ENCODE measurements at regions not wholly inside any gene's neighbourhood (a gene's known extent, or its start where the extent isn't known, plus 50 kb on each side); places are given as distances from the start of the nearest gene placed in this dataset.
A peak's percentile ranks its signal among the peaks of the same experiment; 100 is the strongest.

- TF ChIP-seq Cebpa-rat (IDR thresholded peaks at IDR 0.05), result no peak
- Histone ChIP-seq H3K27me3 (no peaks in the 10 kb centered on the region), H3K36me3 (no peaks in the 10 kb centered on the region), H3K4me2 (peak overlapping the region in 2 of 11 experiments; percentile 13 to 63; a peak in 2 of 22 replicates), H3K9ac (no peak overlapping the region), H3K4me3 (no peak overlapping the region), H4K20me1 (no peaks in the 10 kb centered on the region), H3K9me3 (replicated peaks in 1 of 11) (peaks cover 0 to 12% (median 0%) of the 10 kb centered on the region in 11 experiments; a peak in 2 of 22 replicates), H3K27ac (no peak overlapping the region), H3K4me1 (peaks cover 12 to 52% (median 24%) of the 10 kb centered on the region in 10 experiments)
Measured at GRCh38 chr4:53684136-53685130, 93.1 kb upstream of the LNX1 start.

- no peak overlapping the region for H3K27ac ChIP-seq
- H3K4me2 ChIP-seq, result no peak overlapping the region
- no peak for TF ChIP-seq Cebpa-rat (IDR thresholded peaks at IDR 0.05)
- H3K27me3 ChIP-seq, result no peaks in the 10 kb centered on the region
- no peak overlapping the region for H3K4me3 ChIP-seq
- no peak overlapping the region for H3K9ac ChIP-seq
- peaks cover 0 to 20% (median 4%) of the 10 kb centered on the region in 11 experiments; a peak in 7 of 22 replicates for H3K9me3 ChIP-seq (replicated peaks in 1 of 11)
- no peaks in the 10 kb centered on the region for H4K20me1 ChIP-seq
- H3K4me1 ChIP-seq, result peaks cover 1 to 41% (median 9%) of the 10 kb centered on the region in 10 experiments; a peak in 19 of 20 replicates
- no peaks in the 10 kb centered on the region for H3K36me3 ChIP-seq
Measured at GRCh38 chr4:53682908-53683307, 91.6 kb upstream of the LNX1 start.

- no peaks in the 10 kb centered on the region for H4K20me1 ChIP-seq
- H3K27ac ChIP-seq, result no peak overlapping the region
- peaks cover 0 to 37% (median 3%) of the 10 kb centered on the region in 10 experiments; a peak in 12 of 20 replicates for H3K4me1 ChIP-seq
- no peak overlapping the region for H3K9ac ChIP-seq
- H3K4me2 ChIP-seq, result no peak overlapping the region
- no peaks in the 10 kb centered on the region for H3K36me3 ChIP-seq
- H3K9me3 ChIP-seq (replicated peaks in 1 of 11), result peaks cover 0 to 24% (median 5%) of the 10 kb centered on the region in 11 experiments; a peak in 7 of 22 replicates
- no peaks in the 10 kb centered on the region for H3K27me3 ChIP-seq
- H3K4me3 ChIP-seq, result no peak overlapping the region
- no peak for TF ChIP-seq Cebpa-rat (IDR thresholded peaks at IDR 0.05)
Measured at GRCh38 chr4:53682196-53682595, 90.9 kb upstream of the LNX1 start.

GRCh38 chr4:53680598-53680997 is 89.3 kb upstream of the LNX1 start:
- Histone ChIP-seq H4K20me1 (no peaks in the 10 kb centered on the region), H3K4me2 (no peak overlapping the region), H3K4me3 (no peak overlapping the region), H3K27me3 (no peaks in the 10 kb centered on the region), H3K4me1 (peaks cover 0 to 35% (median 8%) of the 10 kb centered on the region in 10 experiments; a peak in 12 of 20 replicates), H3K27ac (no peak overlapping the region), H3K36me3 (no peaks in the 10 kb centered on the region), H3K9me3 (replicated peaks in 1 of 11) (peaks cover 0 to 25% (median 5%) of the 10 kb centered on the region in 11 experiments; a peak in 7 of 22 replicates), H3K9ac (no peak overlapping the region)
- TF ChIP-seq Cebpa-rat (IDR thresholded peaks at IDR 0.05), result no peak

- peaks cover 0 to 33% (median 8%) of the 10 kb centered on the region in 10 experiments; a peak in 12 of 20 replicates for H3K4me1 ChIP-seq
- no peak for TF ChIP-seq Cebpa-rat (IDR thresholded peaks at IDR 0.05)
- no peak overlapping the region for H3K4me3 ChIP-seq
- H4K20me1 ChIP-seq, result no peaks in the 10 kb centered on the region
- H3K27me3 ChIP-seq, result no peaks in the 10 kb centered on the region
- no peak overlapping the region for H3K4me2 ChIP-seq
- H3K36me3 ChIP-seq, result no peaks in the 10 kb centered on the region
- H3K27ac ChIP-seq, result no peak overlapping the region
- no peak overlapping the region for H3K9ac ChIP-seq
- H3K9me3 ChIP-seq (replicated peaks in 1 of 11), result peaks cover 0 to 26% (median 5%) of the 10 kb centered on the region in 11 experiments; a peak in 7 of 22 replicates
Measured at GRCh38 chr4:53680168-53680567, 88.9 kb upstream of the LNX1 start.

- peaks cover 0 to 29% (median 8%) of the 10 kb centered on the region in 10 experiments; a peak in 12 of 20 replicates for H3K4me1 ChIP-seq
- peak overlapping the region in 3 of 11 experiments; percentile 43 to 51 (median 48); a peak in 6 of 22 replicates for H3K9ac ChIP-seq
- H3K27ac ChIP-seq, result peak overlapping the region in 9 of 11 experiments; percentile 10 to 80 (median 63); a peak in 15 of 22 replicates
- H4K20me1 ChIP-seq, result no peaks in the 10 kb centered on the region
- peak overlapping the region in 8 of 11 experiments; percentile 5 to 59 (median 34); a peak in 15 of 22 replicates for H3K4me2 ChIP-seq
- no peaks in the 10 kb centered on the region for H3K27me3 ChIP-seq
- no peak overlapping the region for H3K4me3 ChIP-seq
- peak in 6 of 11 experiments; percentile 35 to 90 (median 61); a peak in 9 of 22 replicates for TF ChIP-seq Cebpa-rat (IDR thresholded peaks at IDR 0.05)
- peaks cover 0 to 38% (median 5%) of the 10 kb centered on the region in 11 experiments; a peak in 7 of 22 replicates for H3K9me3 ChIP-seq (replicated peaks in 1 of 11)
- H3K36me3 ChIP-seq, result no peaks in the 10 kb centered on the region
Measured at GRCh38 chr4:53676402-53676871, 85.2 kb upstream of the LNX1 start.

- H3K4me3 ChIP-seq, result no peak overlapping the region
Measured at GRCh38 chr4:53674903-53675302, 83.6 kb upstream of the LNX1 start.

GRCh38 chr4:53672873-53673272 is 81.6 kb upstream of the LNX1 start:
- Histone ChIP-seq H3K4me3 (no peak overlapping the region), H3K4me1 (peaks cover 0 to 28% (median 11%) of the 10 kb centered on the region in 10 experiments; a peak in 12 of 20 replicates), H3K27me3 (no peaks in the 10 kb centered on the region), H3K4me2 (no peak overlapping the region), H4K20me1 (no peaks in the 10 kb centered on the region), H3K36me3 (no peaks in the 10 kb centered on the region), H3K9me3 (replicated peaks in 1 of 11) (peaks cover 0 to 40% (median 6%) of the 10 kb centered on the region in 11 experiments; a peak in 16 of 22 replicates), H3K9ac (no peak overlapping the region), H3K27ac (no peak overlapping the region)
- no peak for TF ChIP-seq Cebpa-rat (IDR thresholded peaks at IDR 0.05)

More at GRCh38 chr4:53674903-53675302, 83.6 kb upstream of the LNX1 start:
- Histone ChIP-seq H3K27ac (peak overlapping the region in 2 of 11 experiments; percentile 5 to 13; a peak in 1 of 22 replicates), H3K9ac (no peak overlapping the region), H3K27me3 (no peaks in the 10 kb centered on the region), H3K36me3 (no peaks in the 10 kb centered on the region), H4K20me1 (no peaks in the 10 kb centered on the region), H3K4me1 (peaks cover 0 to 29% (median 8%) of the 10 kb centered on the region in 10 experiments; a peak in 12 of 20 replicates), H3K4me2 (no peak overlapping the region), H3K9me3 (replicated peaks in 1 of 11) (peaks cover 0 to 32% (median 4%) of the 10 kb centered on the region in 11 experiments; a peak in 8 of 22 replicates)
- no peak for TF ChIP-seq Cebpa-rat (IDR thresholded peaks at IDR 0.05)

- no peak overlapping the region for H3K4me2 ChIP-seq
- H3K27ac ChIP-seq, result no peak overlapping the region
- H3K9me3 ChIP-seq (replicated peaks in 1 of 11), result peaks cover 0 to 46% (median 11%) of the 10 kb centered on the region in 11 experiments; a peak in 14 of 22 replicates
- no peaks in the 10 kb centered on the region for H3K36me3 ChIP-seq
- no peak overlapping the region for H3K9ac ChIP-seq
- no peaks in the 10 kb centered on the region for H3K27me3 ChIP-seq
- H3K4me1 ChIP-seq, result peaks cover 0 to 20% (median 7%) of the 10 kb centered on the region in 10 experiments; a peak in 12 of 20 replicates
- TF ChIP-seq Cebpa-rat (IDR thresholded peaks at IDR 0.05), result no peak
- H4K20me1 ChIP-seq, result no peaks in the 10 kb centered on the region
- H3K4me3 ChIP-seq, result no peak overlapping the region
Measured at GRCh38 chr4:53671757-53672156, 80.5 kb upstream of the LNX1 start.

Data from BLaER1 treated with 17β-estradiol and CSF1 and Interleukin-3, amounts not matched to agents 10 nM and 100 nM (cell line).